ENCODE measurements at regions not wholly inside any gene's neighbourhood (a gene's known extent, or its start where the extent isn't known, plus 50 kb on each side); places are given as distances from the start of the nearest gene placed in this dataset.

GRCh38 chr3:174547801-174548435 is 311.2 kb upstream of the NAALADL2 start:
- no peak for FAIRE-seq
- dilution Hi-C loops (cut with MboI; ENCODE audit: extremely low pct_ligation_motif_present, low sequenced_read_pairs), result no loop called here

More at GRCh38 chr3:174547801-174548435, 311.2 kb upstream of the NAALADL2 start:
- ChIA-PET CTCF (interaction anchor here (0.9 to 1.0 kb wide), 2 partner anchors 9 to 13 kb away, joined by 3 read pairs; no protein-coding TSS in a partner anchor), POLR2A (no interaction called here)
- H3K79me2 ChIP-seq (ENCODE audit: control insufficient read depth, insufficient read depth, low read length), result no peaks in the 10 kb centered on the region
- TF ChIP-seq MAX (IDR thresholded peaks at IDR 0.05; ENCODE audit: insufficient read depth, insufficient read length), result no peak
- no peak for TF ChIP-seq GATA2 (IDR thresholded peaks at IDR 0.05; ENCODE audit: insufficient read depth, insufficient read length, low read depth, low read length)
- TF ChIP-seq POLR2AphosphoS5 (IDR thresholded peaks at IDR 0.05; ENCODE audit: insufficient read depth, low read depth, low read length), result no peak
- TF ChIP-seq CTCF (IDR thresholded peaks at IDR 0.05; ENCODE audit: extremely low read depth in 1 of 2, insufficient read depth in 1 of 2, low read depth in 1 of 2, low read length in 2 of 2), result no peak
- TF ChIP-seq POLR2A (IDR thresholded peaks at IDR 0.05; ENCODE audit: low read depth, low read length), result no peak
- TF ChIP-seq EZH2 (IDR thresholded peaks at IDR 0.05; ENCODE audit: borderline replicate concordance, low read depth, low read length, severe bottlenecking), result no peak
- no peak for TF ChIP-seq FOS (IDR thresholded peaks at IDR 0.05; ENCODE audit: borderline replicate concordance, insufficient read depth, low read length)
- TF ChIP-seq MYC (IDR thresholded peaks at IDR 0.05; ENCODE audit: low read depth, low read length), result no peak
- no peak for TF ChIP-seq JUN (IDR thresholded peaks at IDR 0.05; ENCODE audit: borderline replicate concordance, insufficient read depth, insufficient read length, low read depth)
- no peaks in the 10 kb centered on the region for H3K27me3 ChIP-seq (ENCODE audit: control insufficient read depth in 2 of 2, insufficient read depth in 2 of 2, low read length in 2 of 2)
- no peak for DNase-seq (ENCODE audit: low read depth, low spot score)
- H3K9me3 ChIP-seq (replicated peaks; ENCODE audit: control insufficient read depth, insufficient read depth, low read length), result no peaks in the 10 kb centered on the region
- H3K36me3 ChIP-seq (ENCODE audit: control insufficient read depth in 2 of 2, extremely low read depth in 1 of 2, insufficient read depth in 2 of 2, low read length in 2 of 2), result no peaks in the 10 kb centered on the region
- no peaks in the 10 kb centered on the region for H3K9me1 ChIP-seq (replicated peaks; ENCODE audit: control insufficient read depth, extremely low read depth, insufficient read depth, low read length)
- no peak overlapping the region for H3K27ac ChIP-seq (ENCODE audit: insufficient read depth, low read depth, low read length)
- no peak overlapping the region for H3K4me3 ChIP-seq (replicated peaks in 1 of 3; ENCODE audit: insufficient read depth in 1 of 3, low read depth in 1 of 3, low read length in 3 of 3)
- BruUV-seq (replicated peaks), result no TSS peak
- no peaks in the 10 kb centered on the region for H4K20me1 ChIP-seq (replicated peaks; ENCODE audit: control insufficient read depth, extremely low read depth, insufficient read depth, low read length)
- H2AFZ ChIP-seq (ENCODE audit: low read depth, low read length), result no peak overlapping the region
- H3K4me1 ChIP-seq (ENCODE audit: control insufficient read depth, extremely low read depth, insufficient read depth, low read length), result no peaks in the 10 kb centered on the region
- intact Hi-C loops (cut with micrococcal nuclease), result no loop called here
- H3K9ac ChIP-seq (replicated peaks; ENCODE audit: extremely low read depth, insufficient read depth, low read length), result no peak overlapping the region
- H3K4me2 ChIP-seq (ENCODE audit: insufficient read depth, low read length), result no peak overlapping the region

All from endothelial cell of umbilical vein (primary cell).